GM21737 (cell line): ENCODE measurements at regions not wholly inside any gene's neighbourhood (a gene's known extent, or its start where the extent isn't known, plus 50 kb on each side); places are given as distances from the start of the nearest gene placed in this dataset.
"Not testable (repeated sequence)": the region's sequence is repeated elsewhere in the genome, so short reads cannot be mapped to it uniquely, and the experiment has no call there.

ENCODE experiments used
- ATAC-seq: cut with Tn5 transposase; IDR thresholded peaks from one replicate; pipeline ENCODE4 v1.9.1; 2021; ENCODE audit warnings: mild to moderate bottlenecking, moderate library complexity; ENCODE audit not compliant: unreplicated experiment

DNA sequence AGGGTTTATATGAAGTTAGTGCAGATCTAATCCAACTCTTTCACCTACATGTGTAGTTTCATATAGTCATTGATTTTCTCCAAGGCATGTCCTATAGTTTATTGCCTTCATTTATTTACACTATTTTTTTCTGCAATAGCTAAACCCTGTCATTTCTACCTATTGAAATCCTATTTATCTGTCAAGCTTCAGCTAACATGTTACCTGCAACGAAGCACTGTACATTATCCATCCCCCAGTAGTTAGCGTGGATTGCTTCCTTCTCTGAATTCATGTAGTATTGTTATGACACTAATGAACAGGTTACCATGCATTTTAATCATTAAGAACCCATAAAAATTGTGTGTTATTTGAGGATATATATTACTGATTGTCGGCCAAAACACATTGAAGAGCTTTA is 742.9 kb upstream of the PCDH20 start:
- no peak for ATAC-seq

DNA sequence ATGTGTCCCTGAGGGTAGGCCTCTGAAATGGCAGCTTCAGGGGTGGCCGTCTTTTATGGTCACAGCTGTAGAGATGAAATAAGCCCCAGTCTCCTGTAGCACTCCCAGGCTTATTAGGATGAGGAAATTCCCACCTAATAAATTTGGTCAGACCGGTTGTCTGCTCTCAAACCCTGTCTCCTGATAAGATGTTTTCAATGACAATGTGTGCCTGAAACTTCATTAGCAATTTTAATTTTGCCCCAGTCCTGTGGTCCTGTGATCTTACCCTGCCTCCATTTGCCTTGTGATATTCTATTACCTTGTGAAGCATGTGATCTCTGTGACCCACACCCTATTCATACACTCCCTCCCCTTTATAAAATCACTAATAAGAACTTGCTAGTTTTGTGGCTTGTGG is 736.1 kb upstream of the PCDH20 start:
- not testable (repeated sequence) for ATAC-seq

DNA sequence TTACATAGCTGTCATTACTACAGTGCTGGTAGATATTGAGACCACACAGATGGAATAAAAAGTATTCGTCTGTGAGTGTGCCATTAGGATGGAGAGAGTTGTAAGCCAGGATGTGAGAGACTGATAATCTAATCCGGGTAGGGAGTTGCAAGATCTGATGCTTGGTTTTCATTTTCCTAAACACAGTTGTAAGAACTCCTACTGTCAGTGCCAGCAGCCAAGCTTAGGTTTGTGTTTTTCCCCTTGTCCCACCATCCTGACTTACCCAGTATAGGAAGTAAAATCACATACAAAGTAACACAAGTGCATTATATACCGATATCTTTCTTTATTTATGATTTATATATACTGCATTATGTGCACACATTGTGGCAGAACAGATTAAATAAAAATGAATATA is 726.4 kb upstream of the PCDH20 start:
- ATAC-seq = no peak

DNA sequence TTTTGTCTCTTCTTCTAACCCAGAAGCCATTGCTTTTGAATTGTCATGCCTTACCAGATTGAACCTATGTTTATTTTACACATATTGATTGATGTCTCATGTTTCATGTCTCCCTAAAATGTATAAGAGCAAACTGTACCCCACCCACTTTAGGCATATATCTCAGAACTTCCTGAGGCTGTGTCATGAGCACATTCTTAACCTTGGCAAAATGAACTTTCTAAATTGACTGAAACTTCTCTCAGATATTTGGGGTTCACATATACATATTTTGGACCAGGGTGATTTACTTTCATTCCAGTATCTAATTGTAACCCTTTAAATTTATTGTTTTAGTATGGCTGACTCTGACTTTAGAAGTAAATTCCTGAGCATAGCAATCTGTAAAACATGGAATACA is 723.9 kb upstream of the PCDH20 start:
- ATAC-seq = no peak

DNA sequence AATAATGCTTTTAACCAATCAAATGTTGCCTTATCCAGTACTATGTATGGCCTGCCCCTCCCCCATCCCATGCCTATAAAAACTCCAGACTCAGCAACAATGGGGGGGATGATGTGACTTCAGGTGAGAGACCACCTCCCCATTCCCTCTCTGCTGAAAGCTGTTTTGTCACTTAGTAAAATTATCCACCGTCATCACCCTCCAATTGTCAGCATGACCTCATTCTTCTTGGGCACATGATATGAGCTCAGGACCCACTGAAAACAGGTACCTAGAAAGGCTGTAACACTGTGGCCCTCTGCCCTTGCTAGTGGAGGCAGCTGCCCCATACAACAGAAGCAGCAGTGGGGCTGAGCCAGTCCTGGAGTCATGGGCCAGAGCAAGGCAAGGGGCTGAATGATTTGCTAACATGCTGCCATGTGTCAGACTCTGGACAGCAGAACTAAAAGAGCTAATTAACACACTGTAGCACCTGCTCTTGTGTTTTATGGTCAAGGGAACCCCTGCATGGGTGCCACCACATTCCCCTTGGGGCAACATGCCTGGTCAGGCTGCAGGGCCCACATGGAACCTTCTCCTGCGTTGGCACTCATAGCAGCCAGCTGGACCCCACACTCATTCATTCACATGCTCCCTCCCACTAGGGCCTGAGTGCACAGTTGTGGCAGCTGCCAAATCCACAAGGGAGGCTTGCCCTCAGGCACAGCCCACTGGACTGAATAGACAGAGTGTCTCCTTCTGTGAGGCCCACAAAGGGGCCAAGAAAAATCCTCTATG is 722.2 kb upstream of the PCDH20 start:
- ATAC-seq = no peak

DNA sequence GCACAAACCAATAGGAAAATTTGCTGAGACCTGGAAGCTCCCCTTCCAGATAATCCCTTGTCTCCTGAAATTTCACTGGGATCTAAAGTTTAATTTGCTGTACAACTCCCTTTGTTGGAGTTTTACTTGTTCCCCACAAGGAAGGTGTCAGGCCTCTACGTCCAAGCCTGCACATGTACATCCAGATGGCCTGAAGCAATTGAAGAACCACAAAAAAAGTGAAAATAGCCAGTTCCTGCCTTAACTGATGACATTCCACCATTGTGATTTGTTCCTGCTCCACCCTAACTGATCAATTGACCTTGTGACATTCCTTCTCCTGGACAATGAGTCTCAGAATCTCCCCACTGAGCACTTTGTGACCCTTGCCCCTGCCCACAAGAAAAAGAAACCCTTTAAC is 716.0 kb upstream of the PCDH20 start:
- ATAC-seq = no peak

DNA sequence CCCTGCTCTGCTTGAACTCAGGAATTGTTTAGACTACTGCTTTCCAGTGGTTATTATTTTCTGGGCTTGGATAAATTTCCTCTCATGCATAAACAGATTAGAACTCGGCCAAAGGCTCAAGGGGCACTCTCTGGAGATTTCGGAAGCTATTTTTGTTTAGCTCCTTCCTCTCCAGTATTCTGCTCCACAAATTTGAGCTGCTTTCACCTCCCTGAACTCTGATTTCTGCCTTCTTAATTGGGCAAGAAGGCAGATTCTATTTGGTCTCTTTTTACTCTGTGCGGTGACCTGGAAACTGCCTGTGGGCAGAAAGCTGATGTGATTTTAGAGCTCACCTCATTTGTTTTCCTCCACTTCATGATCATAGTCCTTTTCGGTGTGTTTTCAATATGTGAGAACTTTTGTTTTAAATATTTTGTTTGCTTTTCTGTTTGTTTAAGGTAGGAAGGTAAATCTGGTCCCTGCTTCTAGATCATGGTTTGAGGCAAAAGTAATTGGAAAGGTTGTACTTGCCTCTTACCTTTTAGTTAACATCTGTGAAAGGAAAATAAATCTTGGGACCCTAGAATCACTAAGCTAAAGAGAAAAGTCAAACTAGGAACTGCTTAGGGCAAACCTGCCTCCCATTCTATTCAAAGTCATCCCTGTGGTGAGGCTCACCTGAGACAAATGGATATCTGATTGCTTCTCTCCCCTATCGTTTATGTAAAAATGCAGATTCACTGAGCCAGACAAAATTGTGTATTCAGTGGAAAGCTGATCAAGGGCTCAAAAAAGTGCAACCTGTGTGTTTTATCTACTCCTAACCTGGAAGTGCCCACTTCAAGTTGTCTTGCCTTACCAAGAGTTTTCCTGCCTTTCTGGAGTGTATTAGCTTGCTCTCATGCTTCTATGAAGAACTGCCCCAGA is 714.7 kb upstream of the PCDH20 start:
- ATAC-seq = no peak

DNA sequence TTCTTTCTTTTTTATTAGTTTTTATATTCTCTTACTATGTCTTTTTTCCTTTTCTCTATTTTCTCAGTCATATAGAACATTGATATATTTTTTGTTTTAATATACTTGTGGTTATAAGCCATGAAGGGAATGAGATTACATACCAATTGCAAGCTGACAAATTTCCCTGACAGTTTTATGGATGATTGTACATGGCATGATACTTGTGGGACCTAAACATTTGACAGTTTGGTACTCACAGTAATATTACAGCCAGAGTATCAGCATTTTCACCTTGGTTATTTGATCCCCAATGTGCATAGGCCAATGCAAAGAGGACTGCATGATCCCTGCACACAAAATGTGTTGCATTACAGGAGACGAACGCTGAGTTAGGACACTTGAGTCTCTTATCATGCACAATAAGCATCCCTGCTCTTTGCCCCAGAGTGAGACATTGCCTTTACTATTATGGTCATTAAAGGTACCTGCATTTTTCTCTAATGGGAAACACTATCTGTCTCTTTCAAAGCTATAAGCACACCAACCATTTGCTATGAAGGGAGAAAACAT is 713.4 kb upstream of the PCDH20 start:
- no peak for ATAC-seq

DNA sequence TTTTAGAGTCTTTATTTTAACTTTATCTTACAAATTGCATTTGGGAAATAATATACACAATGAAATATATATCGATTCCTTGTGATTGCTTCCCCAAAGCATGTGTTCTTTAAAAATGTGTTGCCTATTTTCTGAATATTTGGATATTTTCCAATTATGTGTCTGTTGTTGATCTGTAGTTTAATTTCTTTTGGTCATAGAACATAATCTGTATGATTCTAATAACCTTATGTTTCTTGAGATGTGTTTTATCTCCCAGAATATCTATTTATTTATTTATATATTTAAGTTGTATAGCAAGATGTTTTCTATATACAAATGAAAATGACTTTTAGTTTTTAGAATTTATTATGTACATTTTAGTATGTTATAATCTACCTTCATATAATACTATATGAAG is 710.8 kb upstream of the PCDH20 start:
- ATAC-seq = no peak

DNA sequence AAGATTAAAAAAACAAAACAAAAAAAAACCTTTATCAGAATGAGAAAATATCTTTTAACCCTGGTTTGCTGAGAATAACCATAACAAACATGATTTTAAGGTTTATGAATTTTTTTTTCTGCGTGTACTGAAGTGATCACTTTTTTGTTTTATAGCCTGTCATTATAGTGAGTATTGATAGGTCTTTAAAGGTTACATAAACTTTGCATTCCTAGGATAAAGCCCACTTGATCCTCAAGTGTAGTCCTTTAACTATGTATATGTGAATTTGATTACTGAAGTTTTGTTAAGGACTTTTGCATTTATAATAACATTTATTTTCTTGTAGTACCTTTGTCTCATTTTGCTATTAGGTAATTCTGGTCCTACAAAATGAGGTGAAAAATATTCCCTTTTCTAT is 709.8 kb upstream of the PCDH20 start:
- no peak for ATAC-seq

DNA sequence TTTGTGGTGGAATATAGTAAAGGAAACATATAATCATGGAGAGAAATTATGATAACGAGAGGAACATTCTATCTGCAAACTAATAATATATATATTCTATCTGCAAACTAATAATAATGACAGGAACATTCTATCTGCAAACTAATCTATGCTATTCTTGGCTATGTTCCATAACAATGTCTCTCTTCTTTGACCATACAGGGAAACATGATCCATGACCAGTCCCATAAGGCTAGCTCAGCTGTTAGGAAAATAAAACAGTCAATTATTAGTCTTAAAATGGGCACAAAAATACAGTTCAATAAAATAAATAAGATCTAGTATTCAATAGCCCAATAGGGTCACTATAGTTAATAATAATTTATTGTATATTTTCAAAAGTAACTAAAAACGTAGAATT is 707.8 kb upstream of the PCDH20 start:
- ATAC-seq = no peak

DNA sequence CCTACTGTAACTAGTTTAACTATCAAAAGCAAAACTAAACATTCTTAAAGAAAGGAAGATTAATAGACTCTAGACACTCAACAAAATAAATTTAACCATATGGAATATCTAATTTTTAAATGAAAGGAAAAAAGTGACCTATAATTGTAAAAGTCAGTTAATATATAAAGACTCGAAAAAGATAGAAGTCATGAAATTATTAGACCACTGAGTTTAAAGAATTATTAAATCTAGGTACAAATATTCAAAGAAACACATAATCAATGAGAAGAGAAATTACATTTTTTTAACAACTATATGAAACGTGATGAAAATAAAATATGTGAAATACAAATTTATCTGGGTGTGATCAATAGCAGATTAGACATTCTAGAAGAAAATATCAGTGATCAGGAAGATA is 706.8 kb upstream of the PCDH20 start:
- ATAC-seq = no peak

DNA sequence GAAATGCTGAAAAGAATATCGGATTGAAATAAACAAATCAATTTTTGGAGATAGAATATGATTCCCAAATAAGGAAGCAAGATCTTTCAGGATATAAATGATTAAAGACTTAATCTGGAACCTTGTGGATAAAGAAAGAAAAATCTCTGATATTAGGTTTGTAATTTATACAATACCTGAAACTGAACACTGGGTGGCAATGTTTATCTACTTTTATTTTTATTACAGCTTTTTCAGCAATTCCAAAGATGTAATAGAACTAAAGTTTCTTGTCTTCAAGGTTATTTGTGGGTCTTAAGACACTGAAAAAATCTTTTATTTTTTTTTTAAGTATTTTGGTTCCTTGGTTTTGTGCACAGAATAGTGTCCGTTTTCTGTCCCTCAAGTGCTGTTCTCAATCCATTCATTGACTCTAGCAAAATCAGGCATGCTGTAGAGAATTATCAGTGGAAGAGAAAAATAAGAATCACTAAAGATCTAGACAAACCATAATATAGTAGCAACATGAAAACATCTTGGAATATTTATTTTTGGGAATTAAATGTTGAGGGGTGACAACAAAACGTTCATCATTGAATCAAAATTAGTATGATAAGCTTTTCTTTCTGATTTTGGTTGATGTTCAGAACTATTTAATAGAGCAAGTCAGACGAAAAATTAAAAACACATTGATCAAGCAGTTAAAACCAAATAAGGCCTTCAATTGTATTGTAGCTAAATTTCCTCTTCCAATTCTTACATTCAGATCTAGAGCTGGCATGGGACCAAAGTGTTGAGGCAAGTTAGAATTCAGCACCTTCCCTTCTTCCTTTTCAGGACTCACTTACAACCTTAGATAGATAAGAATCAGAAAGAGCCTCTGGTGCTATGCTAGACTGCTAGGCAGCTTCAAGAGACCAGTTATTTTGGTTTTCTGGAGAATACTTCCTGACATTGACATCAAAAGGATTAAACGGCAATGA is 704.4 kb upstream of the PCDH20 start:
- no peak for ATAC-seq

DNA sequence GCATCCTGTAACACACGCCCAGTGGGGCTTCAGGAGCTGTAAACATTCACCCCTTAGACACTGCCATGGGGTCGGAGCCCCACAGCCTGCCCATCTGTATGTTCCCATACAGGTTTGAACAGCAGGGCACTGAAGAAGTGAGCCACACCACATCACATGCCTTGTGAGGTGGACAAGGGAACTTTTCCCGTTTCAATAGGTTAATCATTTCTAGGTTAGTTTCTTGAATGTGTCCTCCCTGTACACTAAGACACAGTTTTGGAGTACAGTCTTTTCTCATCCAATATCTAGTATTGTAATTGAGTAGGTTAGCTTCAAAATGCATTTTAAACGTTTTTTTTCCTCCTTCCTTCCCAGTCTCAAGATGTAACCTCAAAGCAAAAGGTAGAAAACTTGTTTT is 700.2 kb upstream of the PCDH20 start:
- ATAC-seq = no peak

DNA sequence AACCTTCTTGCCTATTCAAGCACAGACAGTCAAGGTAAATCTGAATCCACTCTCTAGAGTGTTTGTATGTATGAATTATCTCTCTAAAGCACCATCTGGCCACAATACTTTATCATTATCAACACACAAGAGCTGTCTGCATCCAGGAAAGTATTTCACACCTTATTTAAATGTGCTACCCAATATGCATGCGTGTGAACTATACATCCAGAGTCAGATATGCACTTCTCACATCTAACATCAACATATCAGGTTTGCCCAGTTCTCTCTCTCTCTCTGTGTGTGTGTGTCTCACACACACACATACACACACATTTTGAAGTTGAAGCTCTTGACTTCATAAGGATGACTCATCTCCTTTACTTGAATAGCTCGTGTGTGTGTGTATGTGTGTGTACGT is 697.5 kb upstream of the PCDH20 start:
- no peak for ATAC-seq

DNA sequence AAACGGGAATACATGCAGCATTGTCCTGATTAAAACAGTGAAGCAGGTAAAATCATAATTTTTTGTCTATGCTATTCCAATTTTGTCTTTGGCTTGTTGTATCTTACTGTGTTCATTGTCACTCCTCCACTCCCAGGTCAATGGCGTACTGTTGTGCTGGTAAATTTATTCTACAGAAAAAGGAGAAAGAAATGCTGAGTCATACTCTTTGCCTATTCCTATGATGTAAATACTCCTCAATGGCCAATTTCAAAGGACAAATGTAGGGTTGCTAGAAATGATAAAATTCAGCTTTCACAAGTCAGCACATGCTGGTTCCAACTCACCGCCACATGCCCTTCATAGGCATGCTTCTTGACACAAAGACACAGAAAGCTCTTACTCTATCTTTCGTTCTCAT is 694.4 kb upstream of the PCDH20 start:
- ATAC-seq = no peak

DNA sequence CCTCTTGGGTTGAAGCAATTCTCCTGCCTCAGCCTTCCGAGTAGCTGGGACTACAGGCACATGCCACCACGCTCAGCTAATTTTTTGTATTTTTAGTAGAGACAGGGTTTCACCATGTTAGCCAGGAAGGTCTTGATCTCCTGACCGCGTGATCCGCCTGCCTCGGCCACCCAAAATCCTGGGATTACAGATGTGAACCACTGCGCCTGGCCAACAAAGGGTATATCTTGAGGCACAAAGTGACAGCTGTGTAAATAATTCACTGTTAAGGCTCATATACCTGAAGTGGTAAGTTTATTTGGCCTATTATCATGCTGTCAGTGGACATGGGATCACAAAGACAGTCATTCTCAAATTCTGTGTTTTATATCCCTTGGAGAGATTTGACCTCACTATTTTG is 688.5 kb upstream of the PCDH20 start:
- ATAC-seq = not testable (repeated sequence)

DNA sequence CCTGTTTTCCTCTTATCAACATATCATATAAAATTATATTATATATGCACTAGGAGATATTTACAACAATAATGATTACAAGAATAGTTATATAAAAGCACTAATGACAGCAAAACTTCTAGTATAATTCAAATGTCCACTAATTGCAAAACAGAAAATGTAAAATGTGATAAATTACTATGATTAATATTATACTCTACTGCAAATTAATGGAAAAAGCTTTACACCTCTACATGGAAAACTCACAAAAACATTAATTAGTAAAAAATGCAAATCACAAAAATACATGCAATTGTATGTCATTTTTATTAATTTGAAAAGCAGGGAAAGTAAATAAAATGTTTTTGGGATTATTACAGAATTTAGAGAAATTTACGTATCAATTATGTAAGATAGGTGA is 681.0 kb upstream of the PCDH20 start:
- no peak for ATAC-seq

DNA sequence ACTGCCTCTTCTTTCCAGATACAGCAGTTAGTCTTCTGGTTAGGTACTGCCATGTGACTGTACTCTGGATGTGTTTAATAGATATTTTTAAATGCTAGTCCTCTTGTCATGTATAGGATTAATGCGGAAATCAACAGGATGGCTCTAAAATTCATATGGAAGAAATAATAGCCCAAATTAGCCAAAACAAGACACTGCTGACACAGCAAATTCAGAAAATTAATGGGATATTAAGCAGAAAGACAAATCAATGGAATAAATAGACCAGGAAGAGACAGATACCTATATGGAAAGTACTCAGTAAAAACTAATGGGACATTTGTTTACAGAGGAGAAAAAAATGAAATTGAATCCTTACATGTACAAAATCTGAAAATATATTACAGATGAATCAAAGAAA is 679.3 kb upstream of the PCDH20 start:
- no peak for ATAC-seq

DNA sequence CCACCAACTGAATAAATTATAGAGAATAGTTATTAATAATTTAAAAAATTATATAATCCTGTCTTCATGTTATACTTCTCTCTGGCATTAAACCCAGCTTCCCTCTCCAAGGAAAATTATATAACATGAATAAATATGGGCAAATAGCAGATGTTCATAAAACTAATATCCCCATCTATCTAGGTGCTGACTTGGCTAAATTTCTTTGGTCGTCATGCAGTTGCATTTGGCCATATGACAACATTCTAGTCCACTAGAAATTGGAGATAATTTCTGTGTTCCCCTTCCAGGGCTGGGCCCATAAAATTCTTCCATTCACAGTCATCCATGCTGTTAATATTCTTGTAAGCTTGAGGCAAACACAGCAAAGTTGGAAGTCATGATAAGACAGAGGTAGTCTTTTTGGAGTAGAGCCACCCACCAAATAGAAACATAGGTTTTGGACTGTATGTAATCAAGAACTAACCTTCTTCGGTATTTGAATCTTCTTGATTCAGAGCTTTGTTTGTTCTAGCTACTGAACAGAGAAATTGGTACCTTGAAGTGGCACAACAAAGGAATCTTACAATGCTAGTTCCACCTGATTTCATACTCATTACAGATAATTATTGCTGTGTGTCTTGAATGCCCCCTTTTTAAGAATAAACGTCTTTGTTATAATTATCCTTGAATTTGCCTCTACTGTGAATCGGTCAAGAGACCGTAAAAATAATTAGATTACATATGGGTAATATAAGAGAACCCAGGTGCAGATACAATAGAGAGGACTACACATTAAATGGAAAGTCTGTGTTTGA is 678.5 kb upstream of the PCDH20 start:
- no peak for ATAC-seq
